Heart right ventricle (tissue), 16 donors: ENCODE measurements at regions not wholly inside any gene's neighbourhood (a gene's known extent, or its start where the extent isn't known, plus 50 kb on each side); places are given as distances from the start of the nearest gene placed in this dataset.

Experiments used
- ATAC-seq, 8 donors: fragments of 200-7000 bp; cut with Tn5 transposase; one replicate each; pipeline ENCODE4 v1.9.1; 2020; ENCODE audit warnings: mild to moderate bottlenecking in 8 of 8, moderate library complexity in 8 of 8, moderate number of reproducible peaks in 1 of 8
- DNase-seq, 2 donors: peaks; one replicate each; pipeline ENCODE4 v3.0.0-alpha.2; 2020
- H3K27ac ChIP-seq, 10 donors: fragments of 200-600 bp; sonication (generic) in 2 of 10; one replicate each; pipeline versions ENCODE4 v1.5.0 to v1.8.0; 2020 to 2022; ENCODE audit warnings: mild to moderate bottlenecking in 3 of 10
- H3K27me3 ChIP-seq, 7 donors: fragments of 200-600 bp; one replicate each; pipeline ENCODE4 v1.8.0; 2021 to 2022; ENCODE audit warnings: mild to moderate bottlenecking in 2 of 7
- H3K36me3 ChIP-seq, 9 donors: fragments of 200-600 bp; sonication (generic) in 1 of 9; one replicate each; pipeline versions ENCODE4 v1.5.0 to v1.8.0; 2020 to 2022; ENCODE audit warnings: mild to moderate bottlenecking in 2 of 9
- H3K4me1 ChIP-seq, 9 donors: fragments of 200-600 bp; sonication (generic) in 1 of 9; one replicate each; pipeline versions ENCODE4 v1.5.0 to v1.8.0; 2020 to 2022; ENCODE audit warnings: mild to moderate bottlenecking in 4 of 9
- H3K4me3 ChIP-seq, 10 donors: fragments of 200-600 bp; sonication (generic) in 2 of 10; one replicate each; pipeline versions ENCODE4 v1.5.0 to v1.8.0; 2020 to 2022; ENCODE audit warnings: mild to moderate bottlenecking in 7 of 10, moderate library complexity in 2 of 10
- H3K9me3 ChIP-seq, 11 donors: fragments of 200-600 bp in 10 of 11; sonication (generic) in 2 of 11; one replicate each; pipeline versions ENCODE4 v1.5.0 to v1.8.0; 2013 to 2022; ENCODE audit warnings: mild to moderate bottlenecking in 2 of 11, control low read depth in 1 of 11, moderate library complexity in 1 of 11
- WGBS, 2 donors: extraction: QIAGEN DNeasy Blood & Tissue Kit; methylation state at CpG; one replicate each; pipeline ENCODE4 v1.1.7; 2013; ENCODE audit warnings: inconsistent platforms in 1 of 2; 5-methylcytosine and 5-hydroxymethylcytosine counted together
- intact Hi-C, 10 donors: fragments of 100-400 bp; cut with DNase I; formaldehyde crosslinking; loops; one replicate each; pipeline versions ENCODE4 v1.11.1 to v1.14.2; 2022
- TF ChIP-seq, protein P1 (sequence below), 9 donors: fragments of 200-600 bp; sonication (generic) in 2 of 9; IDR thresholded peaks; one replicate each; pipeline versions ENCODE4 v1.5.0 to v1.8.0; 2021 to 2022; ENCODE audit warnings: antibody characterized with exemption in 9 of 9, mild to moderate bottlenecking in 5 of 9, moderate library complexity in 1 of 9
- donor health status: Arrhythmogenic right ventricular cardiomyopathy.
- donor health status: ischemic (EF 13 %, LVEDD 7.1; RV severe dilation, severe dysfunction).
- donor health status: healthy with polysubstance abuse.
- donor health status: DM: no; HTN: yes; CAD: no.
- donor health status: DM: no; HTN: no; CAD: no.
- donor health status: ischemic (EF 25% LVEDD 6.9; RV normal size, moderate dysfunction).
- donor health status: ischemic (EF 25% LVEDD 5.7; RV mildly dilated, moderate dysfunction).
- donor health status: healthy.
- donor health status: DM: yes; HTN: yes; CAD: no.
- donor health status: Ischemic cardiomyopathy.
- donor health status: ischemic (EF 35%, LVEDD 5.7; RV mildly dilated, moderate dysfunction).
- donor health status: nonischemic (EF 11% LVEDD 7.7; RV severe dilation, severe dysfunction).
- donor health status: DM: yes; HTN: yes; CAD: no.
- donor health status: PGD.
- donor health status: ischemic (EF 29% LVEDD 5.4; RV normal size, mild dysfunction).
- donor health status: nonischemic (EF 23%, LVEDD 6.1; RV moderate dilation, normal function).

GRCh38 chr2:238670111-238670585, 177.7 kb upstream of the TWIST2 start:
- DNase-seq, result no peak
- peaks cover 0 to 7% (median 0%) of the 10 kb centered on the region in 7 donors for H3K27me3 ChIP-seq
- intact Hi-C loops, result no loop called here
- no peaks in the 10 kb centered on the region for H3K4me1 ChIP-seq
- TF ChIP-seq, protein P1, sequence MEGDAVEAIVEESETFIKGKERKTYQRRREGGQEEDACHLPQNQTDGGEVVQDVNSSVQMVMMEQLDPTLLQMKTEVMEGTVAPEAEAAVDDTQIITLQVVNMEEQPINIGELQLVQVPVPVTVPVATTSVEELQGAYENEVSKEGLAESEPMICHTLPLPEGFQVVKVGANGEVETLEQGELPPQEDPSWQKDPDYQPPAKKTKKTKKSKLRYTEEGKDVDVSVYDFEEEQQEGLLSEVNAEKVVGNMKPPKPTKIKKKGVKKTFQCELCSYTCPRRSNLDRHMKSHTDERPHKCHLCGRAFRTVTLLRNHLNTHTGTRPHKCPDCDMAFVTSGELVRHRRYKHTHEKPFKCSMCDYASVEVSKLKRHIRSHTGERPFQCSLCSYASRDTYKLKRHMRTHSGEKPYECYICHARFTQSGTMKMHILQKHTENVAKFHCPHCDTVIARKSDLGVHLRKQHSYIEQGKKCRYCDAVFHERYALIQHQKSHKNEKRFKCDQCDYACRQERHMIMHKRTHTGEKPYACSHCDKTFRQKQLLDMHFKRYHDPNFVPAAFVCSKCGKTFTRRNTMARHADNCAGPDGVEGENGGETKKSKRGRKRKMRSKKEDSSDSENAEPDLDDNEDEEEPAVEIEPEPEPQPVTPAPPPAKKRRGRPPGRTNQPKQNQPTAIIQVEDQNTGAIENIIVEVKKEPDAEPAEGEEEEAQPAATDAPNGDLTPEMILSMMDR (IDR thresholded peaks at IDR 0.05), result no peak
- peaks cover 0 to 51% (median 0%) of the 10 kb centered on the region in 11 donors for H3K9me3 ChIP-seq
- no peak overlapping the region for H3K4me3 ChIP-seq
- 68 to 71% methylated on average over 4 of the region's 4 CpGs for WGBS, 2 donors
- H3K36me3 ChIP-seq, result no peaks in the 10 kb centered on the region
- no peak overlapping the region for H3K27ac ChIP-seq
- no peak for ATAC-seq

- Histone ChIP-seq H3K36me3 (no peaks in the 10 kb centered on the region), H3K27me3 (peaks cover 0 to 7% (median 0%) of the 10 kb centered on the region in 7 donors), H3K27ac (no peak overlapping the region), H3K4me1 (no peaks in the 10 kb centered on the region), H3K4me3 (no peak overlapping the region), H3K9me3 (peaks cover 0 to 13% (median 0%) of the 10 kb centered on the region in 11 donors)
- DNase-seq (no peak), ATAC-seq (no peak)
- 82 to 85% methylated on average over 5 of the region's 5 CpGs for WGBS, 2 donors
- TF ChIP-seq, protein P1 (IDR thresholded peaks at IDR 0.05), result no peak
- intact Hi-C loops, result no loop called here
These were observed 165.3 kb upstream of the TWIST2 start for GRCh38 chr2:238682536-238682935.

GRCh38 chr2:238684362-238685326, 163.2 kb upstream of the TWIST2 start:
- ATAC-seq (peak in 5 of 8 donors; percentile 55 to 93 (median 64)), DNase-seq (no peak)
- peaks cover 0 to 3% (median 0%) of the 10 kb centered on the region in 11 donors for H3K9me3 ChIP-seq
- H3K27me3 ChIP-seq, result peaks cover 0 to 7% (median 3%) of the 10 kb centered on the region in 7 donors
- H3K4me3 ChIP-seq, result no peak overlapping the region
- H3K4me1 ChIP-seq, result no peaks in the 10 kb centered on the region
- TF ChIP-seq, protein P1 (IDR thresholded peaks at IDR 0.05), result no peak
- peak overlapping the region in 2 of 10 donors; percentile 23 to 36 for H3K27ac ChIP-seq
- H3K36me3 ChIP-seq, result no peaks in the 10 kb centered on the region
- intact Hi-C loops, result no loop called here
- 53 to 68% methylated on average over 8 of the region's 8 CpGs for WGBS, 2 donors

- H3K9me3 ChIP-seq, result peaks cover 0 to 3% (median 0%) of the 10 kb centered on the region in 11 donors
- peak overlapping the region in 1 of 10 donors; percentile 23 for H3K27ac ChIP-seq
- WGBS, 2 donors, result 90 to 96% methylated on average over 4 of the region's 4 CpGs
- no peaks in the 10 kb centered on the region for H3K4me1 ChIP-seq
- peaks cover 0 to 10% (median 3%) of the 10 kb centered on the region in 7 donors for H3K27me3 ChIP-seq
- no peaks in the 10 kb centered on the region for H3K36me3 ChIP-seq
- DNase-seq, result no peak
- intact Hi-C loops, result no loop called here
- no peak for ATAC-seq
- H3K4me3 ChIP-seq, result no peak overlapping the region
- TF ChIP-seq, protein P1 (IDR thresholded peaks at IDR 0.05), result no peak
These were observed 162.6 kb upstream of the TWIST2 start for GRCh38 chr2:238685327-238685709.
